ENCODE measurements at regions not wholly inside any gene's neighbourhood (a gene's known extent, or its start where the extent isn't known, plus 50 kb on each side); places are given as distances from the start of the nearest gene placed in this dataset.

- Histone ChIP-seq H2AFZ (ENCODE audit: control insufficient read depth, low read length) (no peak overlapping the region), H3K4me2 (ENCODE audit: control insufficient read depth, extremely low read depth, insufficient read depth, low read depth, low read length) (no peak overlapping the region), H3K9ac (ENCODE audit: control insufficient read depth, extremely low read depth, insufficient read depth, low read length) (no peak overlapping the region), H3K9me3 (ENCODE audit: control insufficient read depth, low read depth, low read length) (no peaks in the 10 kb centered on the region), H3K36me3 (ENCODE audit: control insufficient read depth in 2 of 2, extremely low read depth in 1 of 2, insufficient read depth in 2 of 2, low read length in 2 of 2) (no peaks in the 10 kb centered on the region), H3K27me3 (ENCODE audit: control insufficient read depth, extremely low read depth, insufficient read depth, low read length) (no peaks in the 10 kb centered on the region), H3K9me1 (ENCODE audit: control insufficient read depth, extremely low read depth, insufficient read depth, low read length) (no peaks in the 10 kb centered on the region), H3K4me1 (ENCODE audit: control insufficient read depth, extremely low read depth, insufficient read depth, low read length) (peaks cover 3% of the 10 kb centered on the region), H4K20me1 (ENCODE audit: control insufficient read depth, extremely low read depth, insufficient read depth, low read length) (no peaks in the 10 kb centered on the region), H3K27ac (ENCODE audit: control insufficient read depth, insufficient read depth, low read length) (no peak overlapping the region), H3K79me2 (ENCODE audit: control insufficient read depth, insufficient read depth, low read length) (no peaks in the 10 kb centered on the region), H3K4me3 (ENCODE audit: control insufficient read depth in 2 of 3, extremely low read depth in 1 of 3, insufficient read depth in 2 of 3, low read depth in 1 of 3, low read length in 3 of 3) (no peak overlapping the region)
- dilution Hi-C loops (cut with MboI; ENCODE audit: extremely low pct_ligation_motif_present, low sequenced_read_pairs): no loop called here
- FAIRE-seq (no peak), DNase-seq (ENCODE audit: low read depth, low spot score) (no peak)
- TF ChIP-seq EZH2 (IDR thresholded peaks at IDR 0.05; ENCODE audit: low read length): no peak
- TF ChIP-seq, protein P1, sequence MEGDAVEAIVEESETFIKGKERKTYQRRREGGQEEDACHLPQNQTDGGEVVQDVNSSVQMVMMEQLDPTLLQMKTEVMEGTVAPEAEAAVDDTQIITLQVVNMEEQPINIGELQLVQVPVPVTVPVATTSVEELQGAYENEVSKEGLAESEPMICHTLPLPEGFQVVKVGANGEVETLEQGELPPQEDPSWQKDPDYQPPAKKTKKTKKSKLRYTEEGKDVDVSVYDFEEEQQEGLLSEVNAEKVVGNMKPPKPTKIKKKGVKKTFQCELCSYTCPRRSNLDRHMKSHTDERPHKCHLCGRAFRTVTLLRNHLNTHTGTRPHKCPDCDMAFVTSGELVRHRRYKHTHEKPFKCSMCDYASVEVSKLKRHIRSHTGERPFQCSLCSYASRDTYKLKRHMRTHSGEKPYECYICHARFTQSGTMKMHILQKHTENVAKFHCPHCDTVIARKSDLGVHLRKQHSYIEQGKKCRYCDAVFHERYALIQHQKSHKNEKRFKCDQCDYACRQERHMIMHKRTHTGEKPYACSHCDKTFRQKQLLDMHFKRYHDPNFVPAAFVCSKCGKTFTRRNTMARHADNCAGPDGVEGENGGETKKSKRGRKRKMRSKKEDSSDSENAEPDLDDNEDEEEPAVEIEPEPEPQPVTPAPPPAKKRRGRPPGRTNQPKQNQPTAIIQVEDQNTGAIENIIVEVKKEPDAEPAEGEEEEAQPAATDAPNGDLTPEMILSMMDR (optimal IDR thresholded peaks at IDR 0.05 in 1 of 3, IDR thresholded peaks at IDR 0.05 in 1 of 3, conservative IDR thresholded peaks at IDR 0.05 in 1 of 3; ENCODE audit: extremely low read depth in 1 of 3, insufficient read depth in 2 of 3, low read length in 3 of 3): no peak
Measured at GRCh38 chrX:39960219-39960618, 137.5 kb downstream of the BCOR start.

- no peaks in the 10 kb centered on the region for H3K27me3 ChIP-seq (ENCODE audit: control insufficient read depth, extremely low read depth, insufficient read depth, low read length)
- TF ChIP-seq, protein P1 (optimal IDR thresholded peaks at IDR 0.05 in 1 of 3, IDR thresholded peaks at IDR 0.05 in 1 of 3, conservative IDR thresholded peaks at IDR 0.05 in 1 of 3; ENCODE audit: extremely low read depth in 1 of 3, insufficient read depth in 2 of 3, low read length in 3 of 3): no peak
- no peak for TF ChIP-seq EZH2 (IDR thresholded peaks at IDR 0.05; ENCODE audit: low read length)
- FAIRE-seq (no peak), DNase-seq (ENCODE audit: low read depth, low spot score) (no peak)
- H4K20me1 ChIP-seq (ENCODE audit: control insufficient read depth, extremely low read depth, insufficient read depth, low read length): no peaks in the 10 kb centered on the region
- H3K9me1 ChIP-seq (ENCODE audit: control insufficient read depth, extremely low read depth, insufficient read depth, low read length): no peaks in the 10 kb centered on the region
- no peaks in the 10 kb centered on the region for H3K36me3 ChIP-seq (ENCODE audit: control insufficient read depth in 2 of 2, extremely low read depth in 1 of 2, insufficient read depth in 2 of 2, low read length in 2 of 2)
- no peak overlapping the region for H2AFZ ChIP-seq (ENCODE audit: control insufficient read depth, low read length)
- no peak overlapping the region for H3K9ac ChIP-seq (ENCODE audit: control insufficient read depth, extremely low read depth, insufficient read depth, low read length)
- no peak overlapping the region for H3K4me3 ChIP-seq (ENCODE audit: control insufficient read depth in 2 of 3, extremely low read depth in 1 of 3, insufficient read depth in 2 of 3, low read depth in 1 of 3, low read length in 3 of 3)
- no peaks in the 10 kb centered on the region for H3K9me3 ChIP-seq (ENCODE audit: control insufficient read depth, low read depth, low read length)
- H3K4me1 ChIP-seq (ENCODE audit: control insufficient read depth, extremely low read depth, insufficient read depth, low read length): no peaks in the 10 kb centered on the region
- H3K4me2 ChIP-seq (ENCODE audit: control insufficient read depth, extremely low read depth, insufficient read depth, low read depth, low read length): no peak overlapping the region
- no peaks in the 10 kb centered on the region for H3K79me2 ChIP-seq (ENCODE audit: control insufficient read depth, insufficient read depth, low read length)
- dilution Hi-C loops (cut with MboI; ENCODE audit: extremely low pct_ligation_motif_present, low sequenced_read_pairs): no loop called here
- H3K27ac ChIP-seq (ENCODE audit: control insufficient read depth, insufficient read depth, low read length): no peak overlapping the region
Measured at GRCh38 chrX:39961441-39961840, 136.3 kb downstream of the BCOR start.

Measured in keratinocyte (primary cell).